ENCODE measurements at regions not wholly inside any gene's neighbourhood (a gene's known extent, or its start where the extent isn't known, plus 50 kb on each side); places are given as distances from the start of the nearest gene placed in this dataset.

GRCh38 chr17:36839256-36839655 is 98.0 kb upstream of the LHX1 start:
- WGBS, 2 donors: 56 to 66% methylated on average over 5 of the region's 5 CpGs
- ATAC-seq (no peak), DNase-seq (no peak)
- Histone ChIP-seq H3K9me3 (no peaks in the 10 kb centered on the region), H3K27me3 (no peaks in the 10 kb centered on the region), H3K27ac (no peak overlapping the region), H3K36me3 (replicated peaks in 1 of 2; ENCODE audit: insufficient read depth in 1 of 2, low read depth in 2 of 2) (no peaks in the 10 kb centered on the region), H3K4me3 (no peak overlapping the region), H3K4me1 (no peaks in the 10 kb centered on the region)
- intact Hi-C loops (cut with DNase I): no loop called here
- TF ChIP-seq POLR2A (IDR thresholded peaks at IDR 0.05) (no peak), CTCF (IDR thresholded peaks at IDR 0.05) (no peak)

- no peak overlapping the region for H3K4me3 ChIP-seq
- H3K27ac ChIP-seq: no peak overlapping the region
- no peaks in the 10 kb centered on the region for H3K9me3 ChIP-seq
- no peaks in the 10 kb centered on the region for H3K36me3 ChIP-seq (replicated peaks in 1 of 2; ENCODE audit: insufficient read depth in 1 of 2, low read depth in 2 of 2)
- no peak for ATAC-seq
- DNase-seq: no peak
- no peaks in the 10 kb centered on the region for H3K27me3 ChIP-seq
- intact Hi-C loops (cut with DNase I): no loop called here
- H3K4me1 ChIP-seq: no peaks in the 10 kb centered on the region
- 69 to 72% methylated on average over 1 of the region's 1 CpG for WGBS, 2 donors
- TF ChIP-seq CTCF (IDR thresholded peaks at IDR 0.05) (no peak), POLR2A (IDR thresholded peaks at IDR 0.05) (no peak)
Observed at GRCh38 chr17:36840796-36841195, 96.5 kb upstream of the LHX1 start.

GRCh38 chr17:36842231-36842819 is 95.0 kb upstream of the LHX1 start:
- H3K27ac ChIP-seq: no peak overlapping the region
- WGBS, 2 donors: 39 to 52% methylated on average over 6 of the region's 6 CpGs
- ATAC-seq (no peak), DNase-seq (no peak)
- H3K4me1 ChIP-seq: no peaks in the 10 kb centered on the region
- intact Hi-C loops (cut with DNase I): no loop called here
- TF ChIP-seq CTCF (IDR thresholded peaks at IDR 0.05): no peak
- TF ChIP-seq POLR2A (IDR thresholded peaks at IDR 0.05): no peak
- no peaks in the 10 kb centered on the region for H3K27me3 ChIP-seq
- H3K36me3 ChIP-seq (replicated peaks in 1 of 2; ENCODE audit: insufficient read depth in 1 of 2, low read depth in 2 of 2): no peaks in the 10 kb centered on the region
- no peak overlapping the region for H3K4me3 ChIP-seq
- no peaks in the 10 kb centered on the region for H3K9me3 ChIP-seq

GRCh38 chr17:36842963-36843558 is 94.2 kb upstream of the LHX1 start:
- no peaks in the 10 kb centered on the region for H3K9me3 ChIP-seq
- no peak for ATAC-seq
- 50 to 58% methylated on average over 12 of the region's 12 CpGs for WGBS, 2 donors
- no peaks in the 10 kb centered on the region for H3K27me3 ChIP-seq
- H3K36me3 ChIP-seq (replicated peaks in 1 of 2; ENCODE audit: insufficient read depth in 1 of 2, low read depth in 2 of 2): no peaks in the 10 kb centered on the region
- no peak for DNase-seq
- no peaks in the 10 kb centered on the region for H3K4me1 ChIP-seq
- no peak overlapping the region for H3K4me3 ChIP-seq
- H3K27ac ChIP-seq: no peak overlapping the region
- intact Hi-C loops (cut with DNase I): no loop called here
- TF ChIP-seq POLR2A (IDR thresholded peaks at IDR 0.05) (no peak), CTCF (IDR thresholded peaks at IDR 0.05) (no peak)

- intact Hi-C loops (cut with DNase I): no loop called here
- H3K4me1 ChIP-seq: no peaks in the 10 kb centered on the region
- 69 to 75% methylated on average over 2 of the region's 2 CpGs for WGBS, 2 donors
- no peak for TF ChIP-seq POLR2A (IDR thresholded peaks at IDR 0.05)
- no peak for TF ChIP-seq CTCF (IDR thresholded peaks at IDR 0.05)
- no peaks in the 10 kb centered on the region for H3K27me3 ChIP-seq
- ATAC-seq (no peak), DNase-seq (no peak)
- no peak overlapping the region for H3K4me3 ChIP-seq
- no peaks in the 10 kb centered on the region for H3K9me3 ChIP-seq
- no peaks in the 10 kb centered on the region for H3K36me3 ChIP-seq (replicated peaks in 1 of 2; ENCODE audit: insufficient read depth in 1 of 2, low read depth in 2 of 2)
- H3K27ac ChIP-seq: no peak overlapping the region
Observed at GRCh38 chr17:36844013-36844412, 93.3 kb upstream of the LHX1 start.
